HEK293T (cell line): ENCODE measurements at regions not wholly inside any gene's neighbourhood (a gene's known extent, or its start where the extent isn't known, plus 50 kb on each side); places are given as distances from the start of the nearest gene placed in this dataset.

Experiments
- BHLHE40 ChIP-seq: fragments of 450-650 bp; IDR thresholded peaks from 2 replicates; pipeline ENCODE4 v1.6.1; 2016; ENCODE audit warnings: mild to moderate bottlenecking, moderate library complexity, borderline replicate concordance
- ELF4 ChIP-seq: fragments of 450-650 bp; IDR thresholded peaks from 2 replicates; pipeline ENCODE4 v1.6.1; 2017; ENCODE audit warnings: antibody characterized with exemption
- FOXM1 ChIP-seq: fragments of 450-650 bp; IDR thresholded peaks from 2 replicates; pipeline ENCODE4 v1.6.1; 2017; ENCODE audit warnings: mild to moderate bottlenecking, borderline replicate concordance
- LEF1 ChIP-seq: fragments of 450-650 bp; IDR thresholded peaks from 2 replicates; pipeline ENCODE4 v1.6.1; 2017; ENCODE audit warnings: mild to moderate bottlenecking, borderline replicate concordance
- NFRKB ChIP-seq: fragments of 450-650 bp; IDR thresholded peaks from 2 replicates; pipeline ENCODE4 v1.6.1; 2016; ENCODE audit warnings: mild to moderate bottlenecking, moderate library complexity
- PKNOX1 ChIP-seq: fragments of 450-650 bp; IDR thresholded peaks from 2 replicates; pipeline ENCODE4 v1.6.1; 2016
- SP1 ChIP-seq: fragments of 450-650 bp; IDR thresholded peaks from 2 replicates; pipeline ENCODE4 v1.6.1; 2017
- TARDBP ChIP-seq: fragments of 450-650 bp; IDR thresholded peaks from 2 replicates; pipeline ENCODE4 v1.6.1; 2016

- no peak for TF ChIP-seq FOXM1
- TF ChIP-seq ELF4 = no peak
- no peak for TF ChIP-seq NFRKB
- TF ChIP-seq TARDBP = no peak
- TF ChIP-seq LEF1 = no peak
- no peak for TF ChIP-seq BHLHE40
- TF ChIP-seq SP1 = no peak
- TF ChIP-seq PKNOX1 = no peak
Observed at GRCh38 chr7:1344981-1345701, 112.5 kb downstream of the UNCX start.
